A549 (cell line): ENCODE measurements at regions not wholly inside any gene's neighbourhood (a gene's known extent, or its start where the extent isn't known, plus 50 kb on each side); places are given as distances from the start of the nearest gene placed in this dataset.

ENCODE experiments used
- BCL3 ChIP-seq: fragments of >200 bp; sonication (Bioruptor Twin); formaldehyde crosslinking; IDR thresholded peaks from 3 replicates; pipeline ENCODE4 v1.6.1; 2016
- CEBPB ChIP-seq, 2 experiments: fragments of >200 bp in 1 of 2; sonication (Bioruptor Twin) in 1 of 2; formaldehyde crosslinking in 1 of 2; IDR thresholded peaks; 2 replicates each; pipeline ENCODE4 v1.6.1; 2012 to 2016
- CTCF ChIP-seq: fragments of >200 bp; sonication (Bioruptor Twin); formaldehyde crosslinking; IDR thresholded peaks from 3 replicates; pipeline ENCODE4 v1.5.1; 2016
- EP300 ChIP-seq, 2 experiments: fragments of >200 bp; sonication (Bioruptor Twin); formaldehyde crosslinking; IDR thresholded peaks; 2 replicates in 1 of 2; 3 replicates in 1 of 2; pipeline ENCODE4 v1.6.1; 2016 to 2017
- HDAC2 ChIP-seq: fragments of 200-600 bp; sonication (generic); IDR thresholded peaks from 2 replicates; pipeline ENCODE4 v1.6.1; 2016
- HOXA7 ChIP-seq: fragments of 250-450 bp; sonication (Bioruptor Pico); IDR thresholded peaks from 2 replicates; pipeline ENCODE4 v1.5.0; 2020; ENCODE audit warnings: mild to moderate bottlenecking, moderate library complexity
- JUN ChIP-seq, 2 experiments: fragments of >200 bp; sonication (Bioruptor Twin); formaldehyde crosslinking; IDR thresholded peaks; 2 replicates in 1 of 2; 3 replicates in 1 of 2; pipeline ENCODE4 v1.6.1; 2016 to 2017
- POLR2A ChIP-seq: IDR thresholded peaks from 2 replicates; pipeline ENCODE4 v1.6.1; 2012; ENCODE audit warnings: mild to moderate bottlenecking, low read length
- RAD21 ChIP-seq, 2 experiments: fragments of >200 bp in 1 of 2; sonication (Bioruptor Twin) in 1 of 2; formaldehyde crosslinking in 1 of 2; IDR thresholded peaks in 1 of 2; conservative IDR thresholded peaks in 1 of 2; 2 replicates in 1 of 2; 3 replicates in 1 of 2; pipeline ENCODE4 v1.6.1; 2012 to 2018; ENCODE audit warnings: inconsistent platforms in 1 of 2
- REST ChIP-seq: fragments of 200-600 bp; sonication (generic); IDR thresholded peaks from 2 replicates; pipeline ENCODE4 v1.6.1; 2016; ENCODE audit warnings: antibody characterized with exemption, mild to moderate bottlenecking, moderate library complexity
- SMC3 ChIP-seq: fragments of >200 bp; sonication (Bioruptor Twin); formaldehyde crosslinking; IDR thresholded peaks from 3 replicates; pipeline ENCODE4 v1.6.1; 2018; ENCODE audit warnings: inconsistent platforms
- TF ChIP-seq, protein P1 (sequence below): IDR thresholded peaks from 2 replicates; pipeline ENCODE4 v1.6.1; 2012; ENCODE audit warnings: low read depth, borderline replicate concordance

GRCh38 chr9:23938908-23939307 lies 112.9 kb upstream of the ELAVL2 start:
- TF ChIP-seq EP300 (IDR thresholded peaks at IDR 0.05), result no peak
- TF ChIP-seq CTCF, result no peak
- TF ChIP-seq HOXA7 (CRISPR knock-in tag), result no peak
- no peak for TF ChIP-seq JUN (IDR thresholded peaks at IDR 0.05)
- no peak for TF ChIP-seq CEBPB (IDR thresholded peaks at IDR 0.05)
- no peak for TF ChIP-seq RAD21 (conservative IDR thresholded peaks at IDR 0.05 in 1 of 2, IDR thresholded peaks at IDR 0.05 in 1 of 2)
- TF ChIP-seq BCL3, result no peak
- TF ChIP-seq SMC3, result no peak
- no peak for TF ChIP-seq POLR2A
- TF ChIP-seq, protein P1, sequence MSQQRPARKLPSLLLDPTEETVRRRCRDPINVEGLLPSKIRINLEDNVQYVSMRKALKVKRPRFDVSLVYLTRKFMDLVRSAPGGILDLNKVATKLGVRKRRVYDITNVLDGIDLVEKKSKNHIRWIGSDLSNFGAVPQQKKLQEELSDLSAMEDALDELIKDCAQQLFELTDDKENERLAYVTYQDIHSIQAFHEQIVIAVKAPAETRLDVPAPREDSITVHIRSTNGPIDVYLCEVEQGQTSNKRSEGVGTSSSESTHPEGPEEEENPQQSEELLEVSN, result no peak
- TF ChIP-seq HDAC2, result no peak
- no peak for TF ChIP-seq REST
